SU-DHL-6 (cell line): ENCODE measurements at regions not wholly inside any gene's neighbourhood (a gene's known extent, or its start where the extent isn't known, plus 50 kb on each side); places are given as distances from the start of the nearest gene placed in this dataset.

Source experiments
- CTCF ChIP-seq: fragments of 200-600 bp; sonication (generic); IDR thresholded peaks from one replicate; pipeline ENCODE4 v1.5.1; 2017; ENCODE audit warnings: antibody characterized with exemption, mild to moderate bottlenecking, low read length, moderate library complexity; ENCODE audit not compliant: insufficient read depth, poor library complexity, severe bottlenecking
- EZH2phosphoT487 ChIP-seq: fragments of 200-600 bp; sonication (generic), shearing (Covaris generic); conservative IDR thresholded peaks from 2 replicates; pipeline ENCODE4 v1.6.1; 2018; ENCODE audit warnings: mild to moderate bottlenecking, antibody characterized with exemption, low read length, moderate library complexity, mixed read lengths

- TF ChIP-seq CTCF (no peak), EZH2phosphoT487 (no peak)
Observed at GRCh38 chr4:27931584-27931983, 1070.9 kb downstream of the STIM2 start.
